A673 (cell line): ENCODE measurements at regions not wholly inside any gene's neighbourhood (a gene's known extent, or its start where the extent isn't known, plus 50 kb on each side); places are given as distances from the start of the nearest gene placed in this dataset.

Experiments used
- EZH2 ChIP-seq: fragments of 200-600 bp; sonication (generic); IDR thresholded peaks from 2 replicates; pipeline ENCODE4 v1.6.1; 2017; ENCODE audit warnings: borderline replicate concordance, low read depth, mild to moderate bottlenecking, mixed read lengths, antibody characterized with exemption, low read length; ENCODE audit not compliant: poor library complexity, severe bottlenecking
- TF ChIP-seq, protein P1 (sequence below): fragments of 300-800, 200-600 bp; sonication (generic); conservative IDR thresholded peaks from 2 replicates; pipeline ENCODE4 v1.5.1; 2017; ENCODE audit warnings: low read depth, mild to moderate bottlenecking, antibody characterized with exemption, low read length, moderate library complexity, mixed read lengths

DNA sequence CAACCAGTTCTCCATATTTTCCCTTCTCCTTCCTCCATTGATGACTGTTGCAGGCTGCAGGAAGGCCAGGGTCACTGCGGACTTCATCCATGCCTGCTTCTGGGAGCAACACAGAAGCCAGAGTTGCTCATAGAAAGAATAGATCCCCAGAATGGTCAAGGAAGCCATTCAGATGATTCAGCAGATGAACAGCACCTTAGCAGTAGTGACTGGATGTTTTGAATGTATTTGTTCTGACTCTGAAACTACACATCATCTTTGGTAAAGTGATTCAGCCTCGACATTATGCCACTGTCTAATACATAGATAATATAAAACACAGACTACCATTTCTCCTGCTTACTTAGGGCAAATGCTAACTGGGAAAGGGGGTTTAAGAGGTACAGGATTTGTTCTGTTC is 411.6 kb downstream of the RND3 start:
- TF ChIP-seq, protein P1, sequence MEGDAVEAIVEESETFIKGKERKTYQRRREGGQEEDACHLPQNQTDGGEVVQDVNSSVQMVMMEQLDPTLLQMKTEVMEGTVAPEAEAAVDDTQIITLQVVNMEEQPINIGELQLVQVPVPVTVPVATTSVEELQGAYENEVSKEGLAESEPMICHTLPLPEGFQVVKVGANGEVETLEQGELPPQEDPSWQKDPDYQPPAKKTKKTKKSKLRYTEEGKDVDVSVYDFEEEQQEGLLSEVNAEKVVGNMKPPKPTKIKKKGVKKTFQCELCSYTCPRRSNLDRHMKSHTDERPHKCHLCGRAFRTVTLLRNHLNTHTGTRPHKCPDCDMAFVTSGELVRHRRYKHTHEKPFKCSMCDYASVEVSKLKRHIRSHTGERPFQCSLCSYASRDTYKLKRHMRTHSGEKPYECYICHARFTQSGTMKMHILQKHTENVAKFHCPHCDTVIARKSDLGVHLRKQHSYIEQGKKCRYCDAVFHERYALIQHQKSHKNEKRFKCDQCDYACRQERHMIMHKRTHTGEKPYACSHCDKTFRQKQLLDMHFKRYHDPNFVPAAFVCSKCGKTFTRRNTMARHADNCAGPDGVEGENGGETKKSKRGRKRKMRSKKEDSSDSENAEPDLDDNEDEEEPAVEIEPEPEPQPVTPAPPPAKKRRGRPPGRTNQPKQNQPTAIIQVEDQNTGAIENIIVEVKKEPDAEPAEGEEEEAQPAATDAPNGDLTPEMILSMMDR = no peak
- TF ChIP-seq EZH2 = no peak
